GM12892 (cell line): ENCODE measurements at regions not wholly inside any gene's neighbourhood (a gene's known extent, or its start where the extent isn't known, plus 50 kb on each side); places are given as distances from the start of the nearest gene placed in this dataset.

Experiments
- POLR2A ChIP-seq: IDR thresholded peaks from 2 replicates; pipeline ENCODE4 v1.6.1; 2011; ENCODE audit warnings: low read depth, low read length, control low read depth
- TAF1 ChIP-seq: IDR thresholded peaks from 2 replicates; pipeline ENCODE4 v1.6.1; 2011; ENCODE audit warnings: low read depth, mild to moderate bottlenecking, control low read depth, low read length, borderline replicate concordance

DNA sequence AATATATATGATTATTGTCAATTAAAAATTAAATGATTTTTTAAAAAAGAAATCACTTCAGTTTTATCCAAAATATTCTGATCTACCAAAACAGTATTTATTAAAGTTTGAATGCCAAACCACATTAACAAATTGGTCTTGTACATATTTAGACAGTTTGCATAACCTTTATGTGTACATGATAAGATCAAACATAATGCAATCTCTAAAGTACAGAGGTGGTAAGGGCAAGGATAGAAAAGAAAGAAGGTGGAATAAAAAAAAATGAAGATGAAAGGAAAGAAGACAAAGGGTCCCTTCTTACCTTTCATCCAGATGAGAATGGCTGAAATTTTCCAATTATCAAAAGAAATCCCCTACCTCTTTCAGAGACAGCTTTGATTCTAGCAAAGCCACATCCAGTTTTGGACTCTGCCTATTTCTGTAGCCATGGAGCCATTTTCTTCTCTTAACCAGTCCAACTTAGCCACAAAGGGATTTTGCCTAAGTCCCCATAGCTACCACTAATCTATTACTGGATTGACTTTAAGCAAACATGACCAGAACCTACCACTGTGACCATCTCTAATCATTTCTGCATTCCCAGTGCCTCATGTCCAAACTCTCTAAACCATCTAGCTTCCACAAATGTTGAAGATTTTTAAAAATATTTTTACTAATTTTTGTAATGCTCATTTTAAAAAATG lies 133.3 kb upstream of the TRPM3 start:
- TF ChIP-seq POLR2A: no peak
- no peak for TF ChIP-seq TAF1
